Mucosa of rectum (tissue), 2 donors: ENCODE measurements at regions not wholly inside any gene's neighbourhood (a gene's known extent, or its start where the extent isn't known, plus 50 kb on each side); places are given as distances from the start of the nearest gene placed in this dataset.

Experiments used
- H3K27ac ChIP-seq, 2 donors: one replicate each; pipeline ENCODE4 v1.7.0; 2013; ENCODE audit warnings: inconsistent platforms in 2 of 2, low read depth in 2 of 2, low read length in 2 of 2
- H3K27me3 ChIP-seq, 2 donors: one replicate each; pipeline ENCODE4 v1.7.0; 2013; ENCODE audit warnings: low read length in 2 of 2; ENCODE audit not compliant: control insufficient read depth in 2 of 2, insufficient read depth in 2 of 2
- H3K36me3 ChIP-seq, 2 donors: one replicate each; pipeline ENCODE4 v1.7.0; 2013; ENCODE audit warnings: low read length in 2 of 2; ENCODE audit not compliant: control insufficient read depth in 2 of 2, insufficient read depth in 2 of 2
- H3K4me1 ChIP-seq, 2 donors: one replicate each; pipeline ENCODE4 v1.7.0; 2013; ENCODE audit warnings: low read length in 2 of 2, mild to moderate bottlenecking in 1 of 2; ENCODE audit not compliant: control insufficient read depth in 2 of 2, insufficient read depth in 2 of 2
- H3K4me3 ChIP-seq, 2 donors: one replicate each; pipeline ENCODE4 v1.7.0; 2013; ENCODE audit warnings: low read length in 2 of 2
- H3K9ac ChIP-seq, 2 donors: one replicate each; pipeline ENCODE4 v1.7.0; 2013; ENCODE audit warnings: low read length in 2 of 2, low read depth in 1 of 2, mild to moderate bottlenecking in 1 of 2
- H3K9me3 ChIP-seq, 2 donors: one replicate each; pipeline ENCODE4 v1.7.0; 2013; ENCODE audit warnings: low read length in 2 of 2; ENCODE audit not compliant: control insufficient read depth in 2 of 2
- donor health status: healthy.
- donor health status: Normal muscosa, but diverticular disease.

DNA sequence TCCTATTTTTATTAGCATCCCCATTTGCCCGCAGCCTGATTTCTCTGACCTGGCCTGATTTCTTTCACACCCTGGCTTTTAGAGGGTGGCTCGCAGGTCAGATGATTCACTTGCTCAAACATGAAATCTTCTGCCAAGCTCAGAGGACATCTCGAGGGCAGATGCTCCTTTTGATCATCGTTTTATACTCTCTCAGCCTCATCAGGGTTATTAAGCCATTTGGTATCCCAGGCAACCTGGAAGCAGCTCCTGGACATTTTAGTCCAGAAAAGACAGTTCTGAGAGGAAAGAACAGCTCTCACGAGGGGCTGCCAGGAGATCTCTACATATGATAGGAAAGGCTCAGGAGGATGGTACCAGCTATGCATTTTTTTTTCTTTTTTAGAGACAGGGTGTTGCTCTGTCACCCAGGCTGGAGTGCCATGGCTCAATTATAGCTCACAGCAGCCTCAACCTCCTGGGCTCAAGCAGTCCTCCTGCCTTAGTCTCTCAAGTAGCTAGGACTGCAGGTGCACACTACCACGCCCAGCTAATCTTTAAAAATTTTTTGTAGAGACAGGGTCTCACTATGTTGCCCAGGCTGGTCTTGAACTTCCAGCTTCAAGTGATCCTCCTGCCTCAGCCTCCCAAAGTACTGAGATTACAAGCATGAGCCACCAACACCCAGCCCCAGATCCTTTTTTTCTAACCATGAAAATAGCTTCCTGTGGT lies 165.4 kb downstream of the KATNAL1 start:
- H3K4me3 ChIP-seq: no peak overlapping the region
- H3K27ac ChIP-seq: no peak overlapping the region
- peaks cover 2 to 9% of the 10 kb centered on the region in 2 donors for H3K4me1 ChIP-seq

DNA sequence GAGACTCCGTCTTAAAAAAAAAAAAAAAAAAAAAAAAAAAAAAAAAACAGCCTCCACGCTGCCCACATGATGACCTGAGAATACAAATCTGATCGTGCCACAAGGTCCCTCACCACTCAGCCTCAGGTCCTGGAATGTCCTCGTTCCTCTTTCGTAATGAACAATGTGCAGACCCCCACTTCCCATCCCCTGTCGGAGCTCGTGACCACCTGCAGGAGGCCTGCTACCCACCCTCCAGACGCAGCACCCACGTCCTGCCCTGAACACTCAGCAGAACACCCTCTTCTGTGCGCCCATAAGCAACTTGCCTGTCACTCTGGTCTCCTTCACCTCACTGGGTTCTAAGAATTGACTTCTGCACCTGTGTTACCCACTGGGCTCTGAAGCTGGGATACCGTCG lies 166.4 kb downstream of the KATNAL1 start:
- peaks cover 0 to 3% of the 10 kb centered on the region in 2 donors for H3K9me3 ChIP-seq
- no peak overlapping the region for H3K27ac ChIP-seq
- peaks cover 0 to 4% of the 10 kb centered on the region in 2 donors for H3K27me3 ChIP-seq
- H3K9ac ChIP-seq: no peak overlapping the region
- peaks cover 2 to 9% of the 10 kb centered on the region in 2 donors for H3K4me1 ChIP-seq
- H3K4me3 ChIP-seq: no peak overlapping the region
- H3K36me3 ChIP-seq: no peaks in the 10 kb centered on the region

More for the DNA sequence above, 165.4 kb downstream of the KATNAL1 start:
- H3K9me3 ChIP-seq: peaks cover 0 to 3% of the 10 kb centered on the region in 2 donors
- H3K9ac ChIP-seq: no peak overlapping the region
- no peaks in the 10 kb centered on the region for H3K36me3 ChIP-seq
- peaks cover 0 to 4% of the 10 kb centered on the region in 2 donors for H3K27me3 ChIP-seq

DNA sequence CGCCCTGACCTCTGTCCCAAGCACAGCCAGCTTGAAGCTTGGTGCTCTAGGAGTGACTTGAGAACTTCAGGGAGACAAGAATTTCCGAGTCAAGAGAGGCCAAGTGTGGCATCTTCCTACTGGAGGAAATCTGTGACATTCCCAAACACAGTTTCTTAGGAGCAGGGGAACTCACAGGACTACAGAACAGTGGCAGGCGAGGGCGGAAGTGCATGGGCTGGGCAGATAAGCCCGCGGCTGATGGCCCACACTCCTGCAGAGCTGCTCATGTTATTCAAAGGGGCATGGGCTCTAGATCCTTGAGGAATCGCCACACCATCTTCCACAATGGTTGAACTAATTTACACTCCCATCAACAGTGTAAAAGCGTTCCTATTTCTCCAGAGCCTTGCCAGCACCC lies 168.8 kb downstream of the KATNAL1 start:
- Histone ChIP-seq H3K36me3 (no peaks in the 10 kb centered on the region), H3K9ac (no peak overlapping the region), H3K27ac (no peak overlapping the region), H3K9me3 (no peaks in the 10 kb centered on the region), H3K4me1 (peaks cover 2 to 9% of the 10 kb centered on the region in 2 donors), H3K4me3 (no peak overlapping the region), H3K27me3 (peaks cover 0 to 4% of the 10 kb centered on the region in 2 donors)

DNA sequence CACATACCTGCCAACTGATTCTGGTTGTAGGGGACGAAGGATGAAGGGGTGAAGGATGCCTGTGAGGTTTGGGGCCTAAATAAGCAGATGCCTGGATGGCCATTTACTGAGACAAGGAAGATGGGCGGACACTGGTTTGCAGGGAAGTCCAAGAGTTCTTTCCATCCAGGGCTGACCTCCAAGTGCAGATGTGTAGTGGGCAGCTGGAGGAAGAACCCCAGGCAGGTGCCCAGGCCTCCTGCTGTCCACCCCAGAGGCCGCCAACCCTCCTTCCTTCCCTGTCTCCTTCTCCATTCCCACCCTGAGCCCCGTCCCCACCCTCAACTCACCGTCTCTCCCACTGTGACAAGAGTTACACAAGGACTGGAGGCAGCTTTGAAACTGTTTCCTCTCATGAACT lies 171.5 kb downstream of the KATNAL1 start:
- H3K4me3 ChIP-seq: no peak overlapping the region
- peaks cover 8 to 10% of the 10 kb centered on the region in 2 donors for H3K4me1 ChIP-seq
- H3K27ac ChIP-seq: no peak overlapping the region
- H3K9me3 ChIP-seq: no peaks in the 10 kb centered on the region
- peaks cover 0 to 4% of the 10 kb centered on the region in 2 donors for H3K27me3 ChIP-seq
- H3K9ac ChIP-seq: no peak overlapping the region
- no peaks in the 10 kb centered on the region for H3K36me3 ChIP-seq

DNA sequence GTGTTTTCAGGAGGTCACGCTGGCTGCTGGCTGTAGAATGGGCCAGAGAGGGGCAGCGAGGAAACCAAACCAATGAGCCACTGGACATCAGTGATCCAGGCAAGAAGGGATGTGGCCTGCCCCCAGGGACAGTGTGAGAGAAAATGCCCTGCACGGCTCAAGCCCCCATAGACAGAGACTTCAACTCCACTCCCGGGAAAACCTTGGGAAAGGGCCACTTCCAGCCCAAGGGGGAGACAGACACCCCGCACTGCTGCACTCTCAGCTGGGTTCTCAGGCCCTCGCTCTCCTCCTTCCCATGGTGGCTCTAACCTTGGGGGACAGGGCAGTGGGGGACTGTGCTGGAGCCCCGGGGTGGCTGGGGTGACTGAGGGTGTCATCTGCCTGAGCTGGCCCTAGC lies 172.0 kb downstream of the KATNAL1 start:
- H3K27ac ChIP-seq: no peak overlapping the region
- H3K4me3 ChIP-seq: no peak overlapping the region

DNA sequence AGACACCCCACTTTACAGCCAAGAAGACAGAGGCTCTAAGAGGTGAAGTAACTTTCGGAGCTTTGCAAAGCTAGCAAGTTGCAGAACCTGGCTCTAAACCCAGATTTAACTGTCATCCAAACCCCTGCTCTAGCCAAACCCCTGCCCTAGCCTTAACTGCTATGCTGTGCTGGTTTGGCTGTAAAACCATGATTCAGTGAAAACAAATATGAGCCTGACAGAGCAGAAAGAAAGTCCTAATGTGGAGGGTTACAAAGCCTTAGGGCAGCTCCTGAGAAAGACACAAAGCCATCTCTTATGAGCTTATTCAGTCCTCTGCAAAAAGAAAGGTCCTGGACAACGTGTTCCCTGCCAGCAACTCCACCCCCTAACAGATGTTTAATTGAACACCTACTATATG lies 172.8 kb downstream of the KATNAL1 start:
- H3K9ac ChIP-seq: no peak overlapping the region
- H3K4me1 ChIP-seq: peaks cover 8 to 10% of the 10 kb centered on the region in 2 donors
- no peak overlapping the region for H3K27ac ChIP-seq
- H3K36me3 ChIP-seq: no peaks in the 10 kb centered on the region
- H3K27me3 ChIP-seq: no peaks in the 10 kb centered on the region
- H3K9me3 ChIP-seq: no peaks in the 10 kb centered on the region
- no peak overlapping the region for H3K4me3 ChIP-seq

More for the DNA sequence above, 172.0 kb downstream of the KATNAL1 start:
- Histone ChIP-seq H3K36me3 (no peaks in the 10 kb centered on the region), H3K4me1 (peaks cover 8 to 10% of the 10 kb centered on the region in 2 donors), H3K27me3 (peaks cover 0 to 3% of the 10 kb centered on the region in 2 donors), H3K9me3 (no peaks in the 10 kb centered on the region), H3K9ac (no peak overlapping the region)

DNA sequence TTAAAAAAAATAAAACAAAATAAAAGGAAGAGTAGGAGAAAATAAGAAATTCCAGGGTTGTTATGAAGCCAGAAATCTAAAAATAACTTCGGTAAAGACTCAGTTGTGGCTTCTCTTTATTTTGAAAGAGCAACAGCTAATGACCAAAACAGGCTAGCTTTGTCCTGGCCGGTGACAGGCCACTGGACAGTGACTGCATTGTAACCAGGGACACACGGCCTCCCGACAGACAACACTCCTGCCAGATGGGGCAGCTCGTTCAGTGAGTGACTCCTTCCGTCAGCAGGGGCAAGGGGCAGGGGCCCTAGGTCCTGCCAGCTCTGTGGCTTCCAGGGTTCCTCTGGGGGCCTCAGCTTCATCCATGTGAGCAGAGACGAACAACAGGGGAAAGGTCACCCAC lies 173.4 kb downstream of the KATNAL1 start:
- no peaks in the 10 kb centered on the region for H3K36me3 ChIP-seq
- no peaks in the 10 kb centered on the region for H3K9me3 ChIP-seq
- no peak overlapping the region for H3K9ac ChIP-seq
- H3K4me1 ChIP-seq: peaks cover 8 to 10% of the 10 kb centered on the region in 2 donors
- no peak overlapping the region for H3K4me3 ChIP-seq
- H3K27ac ChIP-seq: no peak overlapping the region
- H3K27me3 ChIP-seq: no peaks in the 10 kb centered on the region

DNA sequence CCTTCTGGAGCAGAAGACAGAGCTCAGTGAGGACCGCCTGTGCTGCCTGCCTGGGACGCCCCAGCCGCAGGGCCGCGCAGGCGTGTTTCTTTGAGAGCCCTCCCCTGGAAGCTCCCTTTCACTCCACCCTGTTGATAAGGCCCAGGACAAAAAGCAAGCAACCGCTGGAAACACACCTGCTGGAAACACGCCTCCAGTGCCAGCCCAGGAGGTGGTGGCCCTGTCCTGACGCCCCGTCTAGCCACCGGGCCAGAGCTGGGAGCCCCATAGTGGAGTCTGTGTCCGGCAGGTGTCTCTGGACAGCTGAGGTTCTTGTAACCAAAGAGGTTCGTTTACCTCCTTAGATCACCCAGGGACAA lies 173.8 kb downstream of the KATNAL1 start:
- Histone ChIP-seq H3K9me3 (no peaks in the 10 kb centered on the region), H3K36me3 (no peaks in the 10 kb centered on the region), H3K9ac (peak overlapping the region in 1 of 2 donors; percentile 37), H3K27me3 (no peaks in the 10 kb centered on the region), H3K27ac (no peak overlapping the region), H3K4me1 (peaks cover 8 to 10% of the 10 kb centered on the region in 2 donors), H3K4me3 (peak overlapping the region; percentile 32 to 36)

DNA sequence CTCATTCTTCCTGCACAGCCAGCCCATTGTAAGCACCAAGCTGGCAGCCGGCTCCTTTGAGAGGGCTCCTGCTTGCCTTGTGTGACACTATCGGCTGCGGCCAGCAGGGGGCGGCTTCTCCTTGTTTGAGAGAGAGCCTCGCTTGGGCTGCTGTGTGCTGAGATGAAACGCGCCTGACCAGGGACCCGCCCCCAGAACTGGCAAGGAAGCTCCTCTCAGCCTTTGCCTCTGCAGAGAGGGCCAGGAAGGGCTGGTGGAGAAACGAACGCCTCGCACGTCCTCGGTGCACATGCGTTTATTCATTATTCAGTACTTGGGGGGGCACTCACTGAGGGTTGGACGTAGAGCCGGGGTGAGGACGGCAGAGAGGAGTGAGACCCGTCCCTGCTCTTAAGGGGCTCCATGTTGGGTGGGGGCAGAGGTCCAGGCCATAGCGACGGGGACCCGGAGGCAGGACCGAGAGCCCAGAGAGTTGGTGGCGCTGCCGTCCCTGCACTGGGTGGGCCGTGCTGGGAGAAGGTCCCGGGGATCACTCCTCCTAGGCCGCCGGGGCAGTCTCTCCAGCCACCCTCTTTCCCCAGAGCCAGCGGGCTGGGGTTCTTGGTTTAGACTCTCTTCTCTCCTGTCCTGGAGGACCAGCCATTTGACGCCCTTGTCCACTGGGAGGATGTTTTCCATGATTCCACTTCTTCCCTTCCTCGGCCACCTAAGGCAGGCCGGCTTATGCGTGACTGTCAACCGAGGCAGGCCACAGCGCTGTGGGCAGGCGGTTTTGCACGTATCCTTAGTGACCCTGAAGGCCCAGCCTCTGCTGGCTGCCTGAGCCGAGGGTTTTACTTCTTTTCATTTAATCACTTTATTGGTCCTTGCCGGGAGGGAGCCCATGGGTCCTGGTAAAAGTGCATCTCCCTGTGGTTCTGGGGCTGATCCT lies 174.5 kb downstream of the KATNAL1 start:
- no peaks in the 10 kb centered on the region for H3K27me3 ChIP-seq
- H3K4me1 ChIP-seq: peaks cover 8 to 10% of the 10 kb centered on the region in 2 donors
- H3K27ac ChIP-seq: no peak overlapping the region
- H3K36me3 ChIP-seq: no peaks in the 10 kb centered on the region
- peak overlapping the region; percentile 36 to 53 for H3K4me3 ChIP-seq
- H3K9me3 ChIP-seq: no peaks in the 10 kb centered on the region
- H3K9ac ChIP-seq: peak overlapping the region in 1 of 2 donors; percentile 37

DNA sequence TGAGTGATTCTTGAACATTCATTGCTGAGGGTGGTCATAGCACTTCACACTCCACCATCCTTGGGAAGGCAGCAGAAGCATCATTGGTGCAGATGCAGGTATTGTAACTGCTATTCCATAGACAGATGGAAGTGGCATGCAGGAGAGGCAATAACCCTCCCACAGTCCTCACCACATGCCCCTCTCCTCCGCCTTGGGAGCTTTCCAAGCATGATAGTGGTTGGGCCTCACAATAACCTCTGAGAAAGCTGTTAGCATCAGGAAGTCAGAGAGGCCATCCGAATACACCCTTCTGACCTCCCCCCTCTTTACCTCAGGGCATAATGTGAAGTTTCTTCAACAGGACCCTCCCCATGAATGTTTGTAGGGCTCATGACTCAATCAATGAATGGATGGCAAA lies 177.9 kb downstream of the KATNAL1 start:
- no peaks in the 10 kb centered on the region for H3K9me3 ChIP-seq
- no peaks in the 10 kb centered on the region for H3K27me3 ChIP-seq
- no peaks in the 10 kb centered on the region for H3K36me3 ChIP-seq
- H3K9ac ChIP-seq: no peak overlapping the region
- no peak overlapping the region for H3K4me3 ChIP-seq
- H3K4me1 ChIP-seq: peaks cover 8 to 10% of the 10 kb centered on the region in 2 donors
- no peak overlapping the region for H3K27ac ChIP-seq
